Glutamatergic neuron (in vitro differentiated cells): ENCODE measurements at regions not wholly inside any gene's neighbourhood (a gene's known extent, or its start where the extent isn't known, plus 50 kb on each side); places are given as distances from the start of the nearest gene placed in this dataset.

Source experiments
- DNase-seq: peaks from one replicate; pipeline ENCODE4 v3.0.0; 2022
- H3K27ac Mint-ChIP-seq: one replicate; pipeline ENCODE4 v1.8.0; 2020; ENCODE audit warnings: mild to moderate bottlenecking, mixed read lengths, inconsistent platforms; ENCODE audit not compliant: unreplicated experiment
- H3K27me3 Mint-ChIP-seq: one replicate; pipeline ENCODE4 v1.8.0; 2020; ENCODE audit warnings: mild to moderate bottlenecking, moderate library complexity, mixed read lengths, inconsistent platforms; ENCODE audit not compliant: unreplicated experiment
- H3K36me3 Mint-ChIP-seq: one replicate; pipeline ENCODE4 v1.8.0; 2020; ENCODE audit warnings: mild to moderate bottlenecking, mixed read lengths, inconsistent platforms; ENCODE audit not compliant: unreplicated experiment
- H3K4me1 Mint-ChIP-seq: one replicate; pipeline ENCODE4 v1.8.0; 2020; ENCODE audit warnings: mild to moderate bottlenecking, low read depth, mixed read lengths, inconsistent platforms; ENCODE audit not compliant: unreplicated experiment
- H3K4me3 Mint-ChIP-seq: one replicate; pipeline ENCODE4 v1.8.0; 2020; ENCODE audit warnings: mild to moderate bottlenecking, mixed read lengths, inconsistent platforms; ENCODE audit not compliant: unreplicated experiment
- H3K9me3 Mint-ChIP-seq: one replicate; pipeline ENCODE4 v1.8.0; 2020; ENCODE audit warnings: mild to moderate bottlenecking, moderate library complexity, mixed read lengths, inconsistent platforms; ENCODE audit not compliant: unreplicated experiment
- CTCF ChIP-seq: fragments of 200-600 bp; sonication (generic); IDR thresholded peaks from one replicate; pipeline ENCODE4 v1.5.0; 2021; ENCODE audit not compliant: partially characterized antibody, unreplicated experiment

GRCh38 chr16:82518811-82519210 lies 108.0 kb upstream of the CDH13 start:
- no peak for DNase-seq
- no peaks in the 10 kb centered on the region for H3K36me3 Mint-ChIP-seq
- no peak overlapping the region for H3K4me3 Mint-ChIP-seq
- peaks cover 6% of the 10 kb centered on the region for H3K9me3 Mint-ChIP-seq
- peaks cover 8% of the 10 kb centered on the region for H3K27me3 Mint-ChIP-seq
- TF ChIP-seq CTCF = no peak
- H3K4me1 Mint-ChIP-seq = no peaks in the 10 kb centered on the region
- no peak overlapping the region for H3K27ac Mint-ChIP-seq

GRCh38 chr16:82514262-82514661 lies 112.5 kb upstream of the CDH13 start:
- Mint-ChIP-seq H3K9me3 (peaks cover 9% of the 10 kb centered on the region), H3K4me1 (no peaks in the 10 kb centered on the region), H3K4me3 (no peak overlapping the region), H3K27ac (no peak overlapping the region), H3K36me3 (peaks cover 8% of the 10 kb centered on the region), H3K27me3 (peaks cover 7% of the 10 kb centered on the region)
- no peak for DNase-seq
- no peak for TF ChIP-seq CTCF

- no peak overlapping the region for H3K27ac Mint-ChIP-seq
- no peak for TF ChIP-seq CTCF
- H3K27me3 Mint-ChIP-seq = peaks cover 2% of the 10 kb centered on the region
- no peak for DNase-seq
- no peak overlapping the region for H3K4me3 Mint-ChIP-seq
- H3K36me3 Mint-ChIP-seq = peaks cover 8% of the 10 kb centered on the region
- no peaks in the 10 kb centered on the region for H3K4me1 Mint-ChIP-seq
- H3K9me3 Mint-ChIP-seq = peaks cover 6% of the 10 kb centered on the region
Observed at GRCh38 chr16:82510789-82511305, 115.9 kb upstream of the CDH13 start.

- H3K4me1 Mint-ChIP-seq = peaks cover 3% of the 10 kb centered on the region
- no peak for TF ChIP-seq CTCF
- H3K27ac Mint-ChIP-seq = no peak overlapping the region
- peaks cover 6% of the 10 kb centered on the region for H3K9me3 Mint-ChIP-seq
- DNase-seq = no peak
- H3K27me3 Mint-ChIP-seq = peaks cover 2% of the 10 kb centered on the region
- peaks cover 8% of the 10 kb centered on the region for H3K36me3 Mint-ChIP-seq
- H3K4me3 Mint-ChIP-seq = no peak overlapping the region
Observed at GRCh38 chr16:82509691-82510430, 116.9 kb upstream of the CDH13 start.
